ENCODE measurements at regions not wholly inside any gene's neighbourhood (a gene's known extent, or its start where the extent isn't known, plus 50 kb on each side); places are given as distances from the start of the nearest gene placed in this dataset.
"Not testable (repeated sequence)": the region's sequence is repeated elsewhere in the genome, so short reads cannot be mapped to it uniquely, and the experiment has no call there.

DNA sequence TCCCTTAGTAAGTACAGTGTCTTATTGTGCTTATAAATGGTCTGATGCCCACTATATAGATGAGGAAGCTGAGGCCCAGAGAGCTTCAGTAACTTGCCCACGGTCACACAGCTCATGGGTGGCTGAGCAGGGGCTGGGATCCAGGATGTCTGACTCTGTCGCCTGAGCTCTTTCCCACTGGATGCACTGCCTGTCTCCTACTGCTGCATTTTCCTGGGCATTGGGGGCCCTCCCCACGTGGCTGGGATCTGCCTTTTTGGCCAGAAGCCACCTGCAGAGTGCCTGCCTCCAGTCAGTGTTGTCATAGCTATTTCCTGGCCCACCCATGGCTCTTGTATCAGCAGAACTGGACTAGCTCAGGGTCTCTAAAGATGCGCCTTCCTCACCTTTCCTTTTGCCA is 57.5 kb upstream of the TAMM41 start:
- DNase-seq (ENCODE audit: low read depth), result no peak
- TF ChIP-seq, protein P1, sequence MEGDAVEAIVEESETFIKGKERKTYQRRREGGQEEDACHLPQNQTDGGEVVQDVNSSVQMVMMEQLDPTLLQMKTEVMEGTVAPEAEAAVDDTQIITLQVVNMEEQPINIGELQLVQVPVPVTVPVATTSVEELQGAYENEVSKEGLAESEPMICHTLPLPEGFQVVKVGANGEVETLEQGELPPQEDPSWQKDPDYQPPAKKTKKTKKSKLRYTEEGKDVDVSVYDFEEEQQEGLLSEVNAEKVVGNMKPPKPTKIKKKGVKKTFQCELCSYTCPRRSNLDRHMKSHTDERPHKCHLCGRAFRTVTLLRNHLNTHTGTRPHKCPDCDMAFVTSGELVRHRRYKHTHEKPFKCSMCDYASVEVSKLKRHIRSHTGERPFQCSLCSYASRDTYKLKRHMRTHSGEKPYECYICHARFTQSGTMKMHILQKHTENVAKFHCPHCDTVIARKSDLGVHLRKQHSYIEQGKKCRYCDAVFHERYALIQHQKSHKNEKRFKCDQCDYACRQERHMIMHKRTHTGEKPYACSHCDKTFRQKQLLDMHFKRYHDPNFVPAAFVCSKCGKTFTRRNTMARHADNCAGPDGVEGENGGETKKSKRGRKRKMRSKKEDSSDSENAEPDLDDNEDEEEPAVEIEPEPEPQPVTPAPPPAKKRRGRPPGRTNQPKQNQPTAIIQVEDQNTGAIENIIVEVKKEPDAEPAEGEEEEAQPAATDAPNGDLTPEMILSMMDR (IDR thresholded peaks at IDR 0.05; ENCODE audit: insufficient read depth, low read length), result no peak
- H3K4me3 ChIP-seq (ENCODE audit: low read depth, low read length), result no peak overlapping the region

GRCh38 chr3:11906407-11906806 is 59.7 kb upstream of the TAMM41 start:
- DNase-seq (ENCODE audit: low read depth), result no peak
- TF ChIP-seq, protein P1 (IDR thresholded peaks at IDR 0.05; ENCODE audit: insufficient read depth, low read length), result no peak
- no peak overlapping the region for H3K4me3 ChIP-seq (ENCODE audit: low read depth, low read length)

GRCh38 chr3:11907667-11908660 is 61.3 kb upstream of the TAMM41 start:
- H3K4me3 ChIP-seq (ENCODE audit: low read depth, low read length), result no peak overlapping the region
- DNase-seq (ENCODE audit: low read depth), result peak; percentile 4
- TF ChIP-seq, protein P1 (IDR thresholded peaks at IDR 0.05; ENCODE audit: insufficient read depth, low read length), result no peak

- no peak for DNase-seq (ENCODE audit: low read depth)
- H3K4me3 ChIP-seq (ENCODE audit: low read depth, low read length), result no peak overlapping the region
- TF ChIP-seq, protein P1 (IDR thresholded peaks at IDR 0.05; ENCODE audit: insufficient read depth, low read length), result no peak
These were observed 62.5 kb upstream of the TAMM41 start for GRCh38 chr3:11908981-11909698.

DNA sequence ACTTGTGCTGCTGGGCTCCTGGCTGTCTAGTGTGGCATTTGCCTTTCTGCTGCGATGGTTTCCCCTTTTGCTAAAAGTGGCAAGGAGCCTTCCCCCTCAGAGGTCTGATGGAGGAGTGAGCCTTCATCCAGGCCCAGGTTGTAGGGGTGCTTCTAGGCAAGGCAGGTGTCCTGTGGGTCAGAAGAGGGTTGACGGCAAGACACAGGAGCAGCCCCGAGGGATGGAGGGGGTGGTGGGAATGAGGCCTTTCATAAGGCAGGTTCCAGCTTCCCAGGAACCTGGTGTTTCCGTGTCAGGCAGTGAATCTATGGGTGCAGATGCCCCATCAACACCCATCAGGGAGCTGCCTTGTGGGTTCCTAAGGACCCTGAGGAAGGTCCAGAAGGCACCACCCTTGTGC is 63.0 kb upstream of the TAMM41 start:
- TF ChIP-seq, protein P1 (IDR thresholded peaks at IDR 0.05; ENCODE audit: insufficient read depth, low read length), result no peak
- H3K4me3 ChIP-seq (ENCODE audit: low read depth, low read length), result no peak overlapping the region
- no peak for DNase-seq (ENCODE audit: low read depth)

DNA sequence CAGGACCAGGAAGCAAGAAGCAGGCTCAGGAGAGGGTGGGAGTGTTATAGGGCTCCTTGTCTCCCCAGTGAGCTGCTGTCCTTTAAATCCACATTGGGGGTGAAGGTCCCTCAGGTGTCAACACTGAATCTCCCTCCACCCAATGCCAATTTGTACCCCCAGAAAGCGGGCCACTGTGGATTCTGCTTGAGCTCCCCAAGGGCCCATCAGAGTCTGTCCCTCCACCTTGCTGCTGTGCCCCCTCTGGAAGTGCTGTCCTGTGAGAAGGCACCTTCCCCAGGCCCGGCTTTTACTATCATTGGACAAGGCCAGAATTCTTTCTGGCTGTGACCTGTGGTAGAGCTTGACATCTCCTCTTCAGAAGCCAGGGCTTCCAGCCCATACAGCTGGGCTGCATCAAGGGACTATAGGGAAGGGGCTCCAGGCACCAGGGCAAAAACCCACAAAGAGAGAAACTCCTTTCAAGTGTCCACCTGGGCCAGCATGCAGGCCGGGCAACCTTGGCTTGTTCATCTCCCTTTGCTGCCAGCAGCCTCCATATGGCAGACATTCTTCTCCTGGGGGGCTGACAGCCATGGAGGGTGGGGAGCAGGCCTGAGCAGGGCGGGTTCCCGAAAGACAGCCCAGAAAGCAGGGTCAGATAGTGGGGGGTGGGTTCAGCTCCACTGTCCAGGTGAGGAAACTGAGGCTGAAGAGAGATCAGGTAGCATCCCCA is 63.7 kb upstream of the TAMM41 start:
- not testable (repeated sequence) for DNase-seq (ENCODE audit: low read depth); H3K4me3 ChIP-seq (ENCODE audit: low read depth, low read length)
